ENCODE measurements at regions not wholly inside any gene's neighbourhood (a gene's known extent, or its start where the extent isn't known, plus 50 kb on each side); places are given as distances from the start of the nearest gene placed in this dataset.

GRCh38 chr12:46517579-46517962 is 145.0 kb upstream of the SLC38A2 start:
- no peak overlapping the region for H2BK120ac ChIP-seq (replicated peaks; ENCODE audit: low read depth, low read length)
- H3K9ac ChIP-seq (replicated peaks in 1 of 4; ENCODE audit: extremely low read depth in 1 of 4, low read depth in 3 of 4, low read length in 3 of 4): no peak overlapping the region
- CTCF ChIA-PET (ENCODE audit: partially characterized antibody): interaction anchor here (0.7 to 1.9 kb wide), 4 partner anchors 13 to 112 kb away, joined by 3 to 7 read pairs (median 4); no protein-coding TSS in a partner anchor
- POLR2A ChIA-PET (ENCODE audit: partially characterized antibody): no interaction called here
- no peak overlapping the region for H2AK5ac ChIP-seq (ENCODE audit: low read depth, low read length)
- H4K5ac ChIP-seq (ENCODE audit: insufficient read length, low read depth, low read length): no peak overlapping the region
- no peak overlapping the region for H3K18ac ChIP-seq (ENCODE audit: extremely low read depth, low read length)
- 83% methylated on average over 1 of the region's 1 CpG; no CpG with 5 or more reads in 1 of the 2 experiments for WGBS, 2 experiments (ENCODE audit: extremely low coverage in 1 of 2, insufficient coverage in 1 of 2, insufficient read length in 1 of 2, insufficient replicate concordance in 2 of 2, low coverage in 1 of 2, low lambda C conversion rate in 2 of 2, missing lambda C conversion rate in 1 of 2)
- no peak overlapping the region for H4K91ac ChIP-seq (replicated peaks; ENCODE audit: insufficient read length, low read length)
- DNase-seq (ENCODE audit: low read depth in 1 of 2, low spot score in 2 of 2): no peak
- H2AFZ ChIP-seq (ENCODE audit: low read length): no peak overlapping the region
- H2BK12ac ChIP-seq (ENCODE audit: low read depth, low read length): no peak overlapping the region
- peaks cover 0 to 3% (median 0%) of the 10 kb centered on the region in 4 experiments; a peak in 1 of 7 replicates for H3K4me1 ChIP-seq (replicated peaks in 1 of 4; ENCODE audit: control insufficient read depth in 3 of 4, insufficient read depth in 4 of 4, low read length in 3 of 4)
- H3K27me3 ChIP-seq (replicated peaks in 1 of 4; ENCODE audit: control insufficient read depth in 3 of 4, extremely low read depth in 1 of 4, insufficient read depth in 3 of 4, low read length in 3 of 4): no peaks in the 10 kb centered on the region
- H3K4me3 ChIP-seq (ENCODE audit: extremely low read depth in 1 of 4, insufficient read depth in 2 of 4, low read depth in 3 of 4, low read length in 4 of 4): no peak overlapping the region
- H3K79me2 ChIP-seq (ENCODE audit: control insufficient read depth in 1 of 2, insufficient read depth in 2 of 2, low read length in 2 of 2): no peaks in the 10 kb centered on the region
- H4K8ac ChIP-seq (ENCODE audit: extremely low read depth, insufficient read depth, low read length): no peak overlapping the region
- no peaks in the 10 kb centered on the region for H3K36me3 ChIP-seq (ENCODE audit: control insufficient read depth in 2 of 4, insufficient read depth in 4 of 4, low read length in 3 of 4)
- H3K27ac ChIP-seq (ENCODE audit: low read depth, low read length): no peak overlapping the region
- TF ChIP-seq TAF7 (optimal IDR thresholded peaks at IDR 0.05; ENCODE audit: borderline replicate concordance, low read depth, low read length) (no peak), CTCF (IDR thresholded peaks at IDR 0.05; ENCODE audit: control extremely low read depth in 1 of 3, insufficient read depth in 1 of 3, low read depth in 1 of 3, low read length in 3 of 3) (peak in 1 of 3 experiments; percentile 15; a peak in 1 of 4 replicates), RAD21 (IDR thresholded peaks at IDR 0.05 in 1 of 2, conservative IDR thresholded peaks at IDR 0.05 in 1 of 2; ENCODE audit: low read depth in 2 of 2, low read length in 2 of 2) (peak in 1 of 2 experiments; percentile 33; a peak in 1 of 4 replicates), KDM4A (IDR thresholded peaks at IDR 0.05; ENCODE audit: low read depth, low read length, severe bottlenecking) (no peak)
- no peak overlapping the region for H2BK5ac ChIP-seq (ENCODE audit: low read depth, low read length)
- no peak overlapping the region for H2BK20ac ChIP-seq (ENCODE audit: low read length)
- H4K20me1 ChIP-seq (replicated peaks in 1 of 2; ENCODE audit: control insufficient read depth in 1 of 2, insufficient read depth in 2 of 2, low read length in 2 of 2): no peaks in the 10 kb centered on the region
- H3K9me3 ChIP-seq (ENCODE audit: insufficient read depth in 2 of 2, low read depth in 1 of 2, low read length in 1 of 2): no peaks in the 10 kb centered on the region
- no peak overlapping the region for H3K4ac ChIP-seq (replicated peaks; ENCODE audit: insufficient read length, low read depth, low read length)
- no peaks in the 10 kb centered on the region for H3K23me2 ChIP-seq (ENCODE audit: low read depth, low read length)
- no peak overlapping the region for H3K23ac ChIP-seq (ENCODE audit: insufficient read length)
- H3K79me1 ChIP-seq (ENCODE audit: low read depth, low read length): no peaks in the 10 kb centered on the region
- H3K14ac ChIP-seq (ENCODE audit: insufficient read length): no peak overlapping the region
- FAIRE-seq: no peak
- H2BK15ac ChIP-seq (ENCODE audit: low read length): no peak overlapping the region
- no peak overlapping the region for H3K4me2 ChIP-seq (ENCODE audit: insufficient read depth in 1 of 2, low read depth in 2 of 2, low read length in 2 of 2)
- no peak overlapping the region for H3K56ac ChIP-seq (replicated peaks; ENCODE audit: insufficient read length, low read depth, low read length)
